Epithelial cell of proximal tubule (primary cell): ENCODE measurements at regions not wholly inside any gene's neighbourhood (a gene's known extent, or its start where the extent isn't known, plus 50 kb on each side); places are given as distances from the start of the nearest gene placed in this dataset.

Experiments used
- DNase-seq: peaks from one replicate; pipeline ENCODE4 v3.0.0-alpha.2; 2011; ENCODE audit warnings: low read depth
- H3K4me3 ChIP-seq: 2 replicates; pipeline ENCODE4 v1.5.1; 2011; ENCODE audit warnings: low read depth, mild to moderate bottlenecking, low read length
- CTCF ChIP-seq: conservative IDR thresholded peaks from 2 replicates; pipeline ENCODE4 v1.5.1; 2012; ENCODE audit warnings: low read depth, mild to moderate bottlenecking, low read length

DNA sequence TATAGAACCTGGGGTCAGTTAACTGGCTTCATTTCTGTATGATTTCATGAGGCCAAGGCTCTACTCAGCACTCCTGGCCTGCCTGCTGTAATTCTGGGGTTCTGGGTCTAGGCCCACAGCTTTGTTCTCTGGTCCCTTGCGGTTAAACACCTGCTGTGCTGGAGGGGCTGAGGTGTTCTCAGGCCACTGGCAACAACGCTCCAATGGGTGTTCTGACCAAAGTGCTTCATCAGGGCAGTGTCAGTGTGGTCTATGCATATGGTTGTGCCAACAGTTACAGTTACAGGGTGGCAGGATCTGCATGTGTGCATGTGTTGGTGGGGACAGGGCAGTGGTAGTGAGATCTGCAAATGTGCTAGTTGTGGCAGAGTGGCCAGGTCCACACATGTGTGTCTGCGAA is 64.1 kb upstream of the GMNC start:
- no peak for TF ChIP-seq CTCF
- no peak overlapping the region for H3K4me3 ChIP-seq
- no peak for DNase-seq

- no peak overlapping the region for H3K4me3 ChIP-seq
- TF ChIP-seq CTCF = no peak
- no peak for DNase-seq
Observed at GRCh38 chr3:190912736-190913135, 50.2 kb upstream of the GMNC start.
